ENCODE measurements at regions not wholly inside any gene's neighbourhood (a gene's known extent, or its start where the extent isn't known, plus 50 kb on each side); places are given as distances from the start of the nearest gene placed in this dataset.
A peak's percentile ranks its signal among the peaks of the same experiment; 100 is the strongest.
"Not testable (repeated sequence)": the region's sequence is repeated elsewhere in the genome, so short reads cannot be mapped to it uniquely, and the experiment has no call there.

- DNase-seq (no peak), ATAC-seq (peak in 2 of 4 donors; percentile 43 to 49)
- 56% methylated on average over 5 of the region's 5 CpGs for WGBS (ENCODE audit: insufficient coverage, low coverage, low lambda C conversion rate, missing lambda C conversion rate)
- H3K9me3 ChIP-seq: no peaks in the 10 kb centered on the region
- H3K27me3 ChIP-seq: no peaks in the 10 kb centered on the region
- H3K27ac ChIP-seq: no peak overlapping the region
- H3K4me3 ChIP-seq: no peak overlapping the region
- intact Hi-C loops (cut with DNase I): no loop called here
- no peaks in the 10 kb centered on the region for H3K36me3 ChIP-seq
- no peaks in the 10 kb centered on the region for H3K4me1 ChIP-seq
- TF ChIP-seq CTCF (IDR thresholded peaks at IDR 0.05): no peak
- TF ChIP-seq POLR2A (IDR thresholded peaks at IDR 0.05): no peak
Measured at GRCh38 chr6:134802426-134803058, 147.4 kb downstream of the ALDH8A1 start.

GRCh38 chr6:134797400-134798113 lies 152.3 kb downstream of the ALDH8A1 start:
- Histone ChIP-seq H3K4me1 (no peaks in the 10 kb centered on the region), H3K4me3 (no peak overlapping the region), H3K27ac (no peak overlapping the region), H3K27me3 (no peaks in the 10 kb centered on the region), H3K9me3 (no peaks in the 10 kb centered on the region), H3K36me3 (no peaks in the 10 kb centered on the region)
- intact Hi-C loops (cut with DNase I): no loop called here
- TF ChIP-seq POLR2A (IDR thresholded peaks at IDR 0.05) (no peak), CTCF (IDR thresholded peaks at IDR 0.05) (no peak)
- DNase-seq (no peak), ATAC-seq (no peak)
- 71% methylated on average over 6 of the region's 7 CpGs for WGBS (ENCODE audit: insufficient coverage, low coverage, low lambda C conversion rate, missing lambda C conversion rate)

- Histone ChIP-seq H3K27ac (no peak overlapping the region), H3K4me3 (no peak overlapping the region), H3K36me3 (no peaks in the 10 kb centered on the region), H3K9me3 (peaks cover 0 to 3% (median 1%) of the 10 kb centered on the region in 4 donors), H3K4me1 (no peaks in the 10 kb centered on the region), H3K27me3 (no peaks in the 10 kb centered on the region)
- ATAC-seq: no peak
- 73% methylated on average over 1 of the region's 1 CpG for WGBS (ENCODE audit: insufficient coverage, low coverage, low lambda C conversion rate, missing lambda C conversion rate)
- DNase-seq: no peak
- TF ChIP-seq CTCF (IDR thresholded peaks at IDR 0.05) (no peak), POLR2A (IDR thresholded peaks at IDR 0.05) (no peak)
- intact Hi-C loops (cut with DNase I): no loop called here
Measured at GRCh38 chr6:134795691-134796090, 154.2 kb downstream of the ALDH8A1 start.

- no peak for DNase-seq
- ATAC-seq: no peak
- Histone ChIP-seq H3K9me3 (peaks cover 0 to 6% (median 1%) of the 10 kb centered on the region in 4 donors), H3K27ac (no peak overlapping the region), H3K36me3 (no peaks in the 10 kb centered on the region), H3K27me3 (no peaks in the 10 kb centered on the region), H3K4me1 (no peaks in the 10 kb centered on the region), H3K4me3 (no peak overlapping the region)
- TF ChIP-seq CTCF (IDR thresholded peaks at IDR 0.05) (no peak), POLR2A (IDR thresholded peaks at IDR 0.05) (no peak)
- WGBS (ENCODE audit: insufficient coverage, low coverage, low lambda C conversion rate, missing lambda C conversion rate): 97% methylated on average over 7 of the region's 7 CpGs
- intact Hi-C loops (cut with DNase I): no loop called here
Measured at GRCh38 chr6:134795001-134795400, 154.9 kb downstream of the ALDH8A1 start.

GRCh38 chr6:134791243-134791843 lies 158.6 kb downstream of the ALDH8A1 start:
- H3K27me3 ChIP-seq; H3K36me3 ChIP-seq; DNase-seq; H3K9me3 ChIP-seq; H3K27ac ChIP-seq; intact Hi-C loops (cut with DNase I); H3K4me3 ChIP-seq; H3K4me1 ChIP-seq; ATAC-seq: not testable (repeated sequence)
- WGBS (ENCODE audit: insufficient coverage, low coverage, low lambda C conversion rate, missing lambda C conversion rate): 78% methylated on average over 2 of the region's 2 CpGs

Measured in right lobe of liver (tissue), 6 donors.